ENCODE measurements at regions not wholly inside any gene's neighbourhood (a gene's known extent, or its start where the extent isn't known, plus 50 kb on each side); places are given as distances from the start of the nearest gene placed in this dataset.

DNA sequence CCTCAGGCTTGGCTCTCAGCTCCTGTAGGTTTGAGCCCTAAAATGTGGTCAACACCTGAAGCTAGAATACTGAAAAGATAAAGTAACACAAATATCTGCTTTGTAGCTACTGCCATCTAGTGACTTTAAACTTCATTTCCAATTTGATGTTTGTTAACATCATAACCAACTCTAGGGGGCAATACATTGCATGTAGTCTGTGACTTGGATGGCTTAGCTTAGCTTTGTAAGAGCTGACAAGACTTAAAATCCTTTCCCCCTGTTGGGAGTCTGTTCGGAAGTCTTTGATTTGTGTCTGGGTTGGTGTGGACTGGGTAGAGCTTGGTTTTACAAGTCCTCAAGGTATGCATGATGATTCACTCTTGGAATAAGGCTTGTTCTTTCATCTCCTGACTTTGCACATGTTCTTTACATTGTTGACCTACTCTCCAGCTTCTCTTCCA, 51.7 kb downstream of the SCN11A start:
- DNase-seq: peak; percentile 48

DNA sequence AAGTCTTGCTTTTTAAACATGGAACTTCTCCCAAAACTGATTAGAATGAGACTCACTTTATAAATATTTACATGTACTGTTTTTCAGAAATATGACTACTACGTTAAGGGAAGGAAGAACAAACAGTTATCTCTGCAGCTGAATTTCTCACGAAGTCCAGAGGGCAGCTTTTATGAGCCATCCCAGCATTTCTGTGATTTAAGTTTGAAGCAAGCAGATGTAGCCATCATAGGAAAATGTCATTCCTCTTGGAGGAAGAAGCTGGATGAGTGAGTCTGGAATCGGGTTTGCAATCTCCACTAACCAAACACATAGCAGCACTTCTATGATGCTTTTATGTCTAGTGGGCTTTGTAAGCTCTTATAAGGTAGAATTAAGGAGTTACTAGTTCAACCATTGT, 53.7 kb downstream of the SCN11A start:
- DNase-seq: no peak

GRCh38 chr3:38996193-38996592, 55.6 kb downstream of the SCN11A start:
- no peak for DNase-seq

DNA sequence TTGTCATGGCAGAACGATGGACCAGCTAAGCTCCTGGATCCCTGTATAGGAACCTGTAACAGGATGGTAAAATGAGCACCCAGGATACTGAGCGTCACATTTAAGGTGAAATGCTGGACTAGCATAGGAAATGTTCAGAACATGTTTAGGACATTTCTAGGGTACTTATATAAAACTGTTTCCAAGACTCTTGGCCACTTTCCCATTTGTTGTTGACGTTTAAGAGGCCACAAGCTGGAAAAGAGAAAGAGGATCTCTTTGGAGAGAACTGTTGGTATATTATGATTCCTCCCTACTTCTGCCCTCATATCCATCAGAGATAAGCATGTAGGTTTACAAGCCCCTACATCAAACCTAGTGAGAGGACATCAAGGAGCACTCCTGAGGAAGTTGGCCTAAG, 57.5 kb downstream of the SCN11A start:
- no peak for DNase-seq

DNA sequence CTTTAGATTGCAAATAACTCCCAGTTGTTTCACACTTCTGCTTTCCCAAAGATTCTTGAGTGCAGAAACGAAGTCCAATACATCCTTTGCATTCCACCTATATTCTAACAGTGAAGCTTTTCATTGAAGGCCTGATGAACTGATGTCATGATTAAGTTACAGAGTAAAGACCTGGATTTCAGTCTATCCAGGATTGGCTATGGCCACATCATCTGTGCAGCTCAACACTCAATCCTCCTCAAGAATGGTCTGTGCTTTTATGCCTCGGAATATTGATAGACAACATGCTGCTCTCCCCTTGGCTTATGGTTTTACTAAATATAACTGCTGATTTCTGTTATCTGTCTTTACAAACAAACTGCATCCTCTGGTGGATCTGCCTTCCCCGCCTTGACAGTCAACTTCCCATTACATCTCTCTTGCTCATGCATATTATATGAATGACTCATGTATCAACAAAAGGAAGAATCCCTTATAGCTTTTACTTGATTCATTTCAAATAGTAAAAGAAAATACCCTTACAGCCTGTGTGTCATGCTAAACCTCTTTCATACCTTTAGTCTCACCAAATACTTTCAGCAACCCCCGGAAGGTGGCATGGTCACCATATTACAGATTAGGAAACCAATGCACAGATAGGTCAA, 59.5 kb downstream of the SCN11A start:
- DNase-seq: peak; percentile 7

DNA sequence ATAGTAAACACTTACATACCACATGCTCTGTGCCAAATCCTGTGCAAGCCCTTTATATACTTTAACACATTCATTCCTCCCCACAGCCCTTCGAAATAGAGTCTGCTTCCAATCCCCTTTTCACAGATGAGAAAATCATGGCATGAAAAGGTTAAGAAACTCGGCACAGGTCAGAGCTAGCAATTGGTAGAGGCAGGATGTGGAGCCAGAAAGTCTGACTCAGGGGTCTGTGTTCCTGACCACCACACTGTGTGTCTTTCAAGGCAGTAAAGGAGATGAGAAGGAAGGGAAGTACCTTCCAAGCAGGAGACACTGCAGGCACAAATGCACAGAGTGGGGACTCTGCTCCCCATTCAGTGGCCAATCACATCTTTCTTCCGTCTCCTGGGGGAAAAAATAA, 61.1 kb downstream of the SCN11A start:
- no peak for DNase-seq

- no peak for DNase-seq
Measured at GRCh38 chr3:38989917-38990510, 61.7 kb downstream of the SCN11A start.

- no peak for DNase-seq
Measured at GRCh38 chr3:38988955-38989354, 62.8 kb downstream of the SCN11A start.

GRCh38 chr3:38987456-38987855, 64.3 kb downstream of the SCN11A start:
- DNase-seq: no peak

DNA sequence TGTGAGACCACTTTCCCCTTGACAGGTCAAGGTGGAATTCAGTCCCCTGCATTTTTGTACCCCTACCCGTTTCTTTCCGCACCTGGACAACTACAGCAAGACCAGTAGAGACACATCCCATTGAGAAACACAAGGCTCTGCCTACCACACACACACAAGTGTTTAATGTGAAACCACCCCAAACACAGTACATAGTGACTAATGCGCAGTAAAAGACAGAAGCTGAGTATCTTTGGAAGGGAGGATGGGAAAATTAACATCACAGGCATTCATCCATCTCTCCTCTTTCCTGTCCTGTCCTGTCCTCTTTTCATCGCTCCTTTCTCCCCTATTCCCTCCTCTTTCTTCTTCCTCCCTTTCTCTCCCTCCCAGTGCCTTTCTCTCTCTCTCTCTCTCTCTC, 64.8 kb downstream of the SCN11A start:
- DNase-seq: no peak

DNA sequence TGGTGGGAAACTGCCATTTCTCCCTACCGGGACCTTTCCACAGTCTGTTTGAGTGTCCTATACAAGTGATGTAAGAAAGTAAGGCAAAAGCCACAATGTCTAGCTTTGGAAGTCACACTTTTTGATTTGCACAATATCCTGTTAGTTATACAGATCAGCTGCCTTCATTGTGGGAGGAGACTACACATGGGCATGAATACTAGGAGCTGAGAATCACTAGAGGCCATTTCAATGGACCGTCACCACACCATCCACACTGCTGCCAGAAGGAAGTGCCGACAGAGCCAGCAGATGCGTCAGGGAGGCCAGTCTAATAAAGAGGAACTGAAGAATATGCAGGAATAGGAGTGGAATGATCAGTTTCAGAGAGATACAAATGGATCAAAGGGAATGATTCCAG, 65.8 kb downstream of the SCN11A start:
- peak; percentile 86 for DNase-seq

DNA sequence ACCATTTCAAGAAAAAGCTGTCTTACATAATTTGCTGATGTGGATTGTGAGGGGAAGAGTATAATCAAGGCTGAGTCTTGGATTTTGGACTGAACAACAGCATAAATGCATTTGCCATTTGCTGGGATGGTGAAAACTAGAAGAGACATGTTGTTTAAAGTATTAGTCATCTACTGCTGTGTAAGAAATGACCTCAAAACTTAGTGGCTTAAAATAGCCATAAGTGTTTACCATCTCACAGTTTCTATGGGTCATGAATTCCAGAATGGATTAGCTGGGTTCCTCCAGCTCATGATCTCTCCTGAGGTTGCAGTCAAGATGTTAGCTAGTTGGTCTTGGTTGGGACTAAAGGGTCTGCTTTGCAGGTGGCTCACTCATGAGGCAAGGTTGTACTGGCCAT, 66.2 kb downstream of the SCN11A start:
- peak; percentile 22 for DNase-seq

DNA sequence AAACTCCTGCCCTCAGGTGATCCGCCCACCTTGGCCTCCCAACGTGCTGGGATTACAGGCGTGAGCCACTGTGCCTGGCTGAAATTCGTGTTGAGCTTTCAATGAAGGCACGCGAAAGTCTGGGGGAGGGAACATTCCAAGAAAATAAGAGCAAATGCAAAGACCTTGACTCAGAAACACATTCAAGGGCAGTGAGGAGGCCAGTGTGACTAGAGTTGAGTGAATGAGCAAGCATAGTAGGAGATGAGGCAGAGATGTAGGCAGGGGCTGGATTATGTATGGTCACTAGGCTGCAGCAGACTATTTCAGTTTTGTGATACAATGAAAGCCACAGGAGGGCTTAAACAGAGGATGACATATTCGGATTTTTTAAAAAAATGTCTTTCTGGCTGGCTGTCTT, 67.0 kb downstream of the SCN11A start:
- DNase-seq: no peak

DNA sequence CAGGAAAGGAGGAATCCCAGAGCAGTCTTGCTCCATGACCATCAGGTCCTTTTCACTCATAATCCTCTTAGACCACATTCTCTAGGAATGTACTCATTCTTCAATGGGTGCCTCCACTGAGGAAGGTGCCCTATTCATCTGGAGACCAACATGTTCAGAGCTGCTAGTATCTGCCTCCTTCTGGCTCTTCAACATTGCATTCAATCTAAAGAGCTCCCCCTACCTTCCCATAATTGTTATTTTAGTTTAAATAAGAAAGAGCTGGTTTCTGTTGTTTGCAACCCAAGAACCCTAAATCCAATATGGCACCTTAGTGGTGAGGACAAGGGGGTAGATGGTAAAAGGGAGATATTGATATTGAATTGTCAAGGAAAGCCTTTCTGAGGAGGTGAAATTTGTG, 67.6 kb downstream of the SCN11A start:
- no peak for DNase-seq

GRCh38 chr3:38980938-38981337, 70.8 kb downstream of the SCN11A start:
- DNase-seq: no peak

DNA sequence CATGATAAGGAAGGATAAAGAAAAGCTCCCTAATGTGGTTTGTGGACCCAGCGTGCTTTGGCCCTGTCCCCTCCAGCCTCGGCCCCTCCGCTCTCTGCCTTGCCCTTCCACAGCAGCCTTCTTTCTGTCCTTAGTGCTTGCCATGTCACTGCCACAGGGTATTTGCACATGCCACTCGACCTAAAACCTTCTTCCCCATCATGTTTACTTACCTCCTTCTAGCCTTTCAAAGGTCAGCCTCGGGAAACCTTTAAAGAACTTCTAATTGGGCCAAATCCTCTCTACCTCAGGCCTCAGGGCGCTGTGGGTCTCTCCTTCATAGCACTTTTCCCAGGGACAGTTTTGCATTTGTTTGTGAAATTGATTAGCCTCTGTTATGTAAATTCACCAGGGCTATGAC, 73.0 kb downstream of the SCN11A start:
- no peak for DNase-seq

DNA sequence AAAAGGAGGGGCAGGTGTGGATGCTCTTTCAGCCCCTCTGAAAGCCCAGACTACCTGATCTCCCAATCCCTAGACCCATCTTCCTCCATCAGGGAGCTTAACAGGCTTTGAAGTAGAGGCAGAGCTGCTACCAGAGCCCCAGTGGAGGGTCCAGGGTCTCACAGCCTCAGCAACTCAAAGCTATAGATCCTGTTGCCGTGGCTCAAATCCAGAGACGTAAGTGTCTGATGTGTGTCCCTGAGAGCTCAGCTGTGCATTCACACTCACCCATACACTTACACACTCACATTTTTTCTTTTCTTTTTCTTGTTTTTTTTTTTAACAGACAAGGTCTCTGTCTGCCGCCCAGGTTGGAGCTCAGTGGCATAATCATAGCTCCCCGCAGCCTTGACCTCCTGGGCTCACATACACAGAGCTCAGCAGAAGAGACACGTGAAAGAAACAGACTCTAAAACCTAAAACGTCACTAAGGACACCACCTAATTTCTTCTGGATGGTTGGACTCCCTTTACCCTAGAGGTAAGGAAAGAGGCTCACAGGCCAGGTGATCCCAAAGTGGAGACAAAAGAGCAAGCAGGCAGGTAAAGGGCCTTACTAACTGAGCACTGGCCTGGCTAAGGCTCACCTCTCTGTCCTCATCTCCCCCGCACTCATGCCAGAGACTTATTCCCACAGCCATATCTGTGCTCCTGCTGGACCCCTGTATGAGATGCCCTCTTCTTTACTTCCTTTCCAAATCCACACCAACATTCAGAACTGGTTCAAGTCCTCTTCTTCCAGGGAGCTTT, 80.7 kb downstream of the SCN11A start:
- no peak for DNase-seq

DNA sequence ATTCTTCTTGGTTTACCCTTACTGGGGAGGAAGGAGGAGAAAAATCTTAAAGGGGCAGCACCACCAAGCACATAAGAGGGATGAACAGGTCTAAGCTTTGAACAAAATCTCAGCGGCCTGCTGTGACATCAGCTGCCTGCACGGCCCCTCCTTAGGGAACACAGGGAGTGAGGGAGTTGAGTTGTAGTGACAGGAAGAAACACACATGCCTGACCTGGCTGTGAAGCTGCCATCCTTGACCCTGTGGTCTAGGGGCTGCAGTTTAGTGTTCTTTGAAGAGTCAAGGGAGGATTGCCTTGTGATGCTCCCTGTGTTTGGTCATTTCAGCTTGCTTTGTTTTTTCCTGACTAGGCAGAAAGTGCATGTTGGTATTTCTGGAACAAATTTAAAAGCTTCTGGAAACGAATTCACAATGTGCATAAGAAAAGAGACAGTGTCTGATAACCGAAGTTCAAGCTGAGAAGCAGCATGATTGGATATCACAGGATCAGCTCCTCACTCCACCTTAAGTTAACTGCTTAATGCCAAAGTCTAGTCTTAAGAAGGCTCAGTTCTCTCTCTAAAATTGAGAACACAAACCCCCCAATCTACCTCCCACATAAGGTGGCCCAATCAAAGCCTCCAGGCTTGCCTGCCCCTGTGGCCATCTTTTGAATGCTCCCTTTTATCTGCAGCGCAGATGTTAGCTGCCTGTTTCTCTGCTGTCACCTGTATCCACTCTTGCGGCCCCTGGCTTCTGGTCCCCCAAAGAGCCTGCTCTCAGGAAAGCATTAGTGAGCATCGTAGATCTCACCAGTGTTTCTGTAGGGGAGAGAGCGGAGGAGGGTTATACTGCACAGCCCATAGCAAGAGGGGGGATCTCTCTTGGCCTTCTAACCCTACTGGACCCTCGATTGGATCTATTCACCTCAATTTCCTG, 82.2 kb downstream of the SCN11A start:
- DNase-seq: no peak

GRCh38 chr3:38968891-38969290, 82.9 kb downstream of the SCN11A start:
- no peak for DNase-seq

DNA sequence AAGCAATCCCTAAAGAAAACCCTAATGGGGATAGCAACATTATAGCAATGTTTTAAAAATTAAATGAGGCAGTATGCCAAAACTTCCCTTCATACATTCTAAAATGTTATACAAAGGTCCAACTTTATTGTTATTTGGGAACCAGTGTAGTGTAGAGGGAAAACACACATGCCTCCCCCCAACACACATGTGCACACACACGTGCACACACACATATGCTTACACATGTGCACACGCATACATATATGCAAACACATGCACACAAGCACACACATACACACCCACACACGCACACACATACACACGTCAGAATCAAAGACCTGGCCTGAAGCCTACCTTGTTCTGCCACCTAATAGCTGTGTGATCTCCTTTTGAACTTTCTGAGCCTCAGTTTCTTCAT, 83.3 kb downstream of the SCN11A start:
- no peak for DNase-seq

DNA sequence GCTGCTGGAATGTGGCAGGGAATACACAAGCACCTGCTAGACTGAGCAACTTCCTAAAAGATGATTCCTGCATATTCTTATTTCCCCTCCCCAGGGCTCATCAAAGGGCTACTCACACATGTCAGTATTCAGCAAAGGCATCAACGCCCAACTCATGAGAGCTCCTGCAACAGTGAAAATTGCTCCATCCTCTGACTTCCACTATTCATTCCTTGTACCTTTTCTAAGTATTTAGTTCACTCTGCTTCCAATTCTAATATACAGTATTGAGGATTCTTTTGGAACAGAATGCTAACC, 84.1 kb downstream of the SCN11A start:
- DNase-seq: no peak

- no peak for DNase-seq
Measured at GRCh38 chr3:38966811-38967692, 84.7 kb downstream of the SCN11A start.

Data from inflammatory macrophage treated with lipopolysaccharide for 4 hours (primary cell).